ENCODE measurements at regions not wholly inside any gene's neighbourhood (a gene's known extent, or its start where the extent isn't known, plus 50 kb on each side); places are given as distances from the start of the nearest gene placed in this dataset.

DNA sequence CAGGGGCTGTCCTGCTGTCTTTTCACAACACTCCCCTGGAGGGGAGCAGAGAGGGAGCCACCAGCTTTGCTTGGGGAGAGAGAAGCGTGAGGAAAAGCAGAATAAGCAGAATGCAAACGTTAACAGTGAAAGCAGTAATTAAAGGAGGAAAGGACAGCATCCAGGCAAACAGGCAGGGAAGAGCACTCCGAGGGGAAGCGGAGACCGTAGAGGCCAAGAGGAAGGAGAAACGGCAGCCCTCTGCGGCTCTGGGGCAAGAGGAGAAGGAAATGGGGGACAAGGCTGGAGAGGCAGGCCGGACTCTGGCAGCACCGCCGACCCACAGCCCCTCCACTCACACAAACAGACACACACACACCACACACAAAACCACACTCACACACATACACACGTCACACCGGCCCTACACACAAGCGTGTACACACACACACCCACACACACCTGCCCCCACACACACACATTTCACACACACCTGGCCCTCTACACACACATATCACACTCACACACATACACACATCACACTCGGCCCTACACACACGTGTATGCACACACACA lies 449.8 kb downstream of the SOX6 start:
- WGBS, 2 donors (ENCODE audit: low coverage in 1 of 2), result 83 to 95% methylated on average over 10 to 15 of the region's 15 CpGs
- H3K4me1 ChIP-seq, result peaks cover 0 to 2% (median 0%) of the 10 kb centered on the region in 3 donors
- H3K4me3 ChIP-seq, result no peak overlapping the region
- no peaks in the 10 kb centered on the region for H3K36me3 ChIP-seq
- H3K27ac ChIP-seq, result no peak overlapping the region
- no peaks in the 10 kb centered on the region for H3K9me3 ChIP-seq
- H3K27me3 ChIP-seq, result no peaks in the 10 kb centered on the region
- no peak for TF ChIP-seq EP300 (IDR thresholded peaks at IDR 0.05)
- TF ChIP-seq, protein P1, sequence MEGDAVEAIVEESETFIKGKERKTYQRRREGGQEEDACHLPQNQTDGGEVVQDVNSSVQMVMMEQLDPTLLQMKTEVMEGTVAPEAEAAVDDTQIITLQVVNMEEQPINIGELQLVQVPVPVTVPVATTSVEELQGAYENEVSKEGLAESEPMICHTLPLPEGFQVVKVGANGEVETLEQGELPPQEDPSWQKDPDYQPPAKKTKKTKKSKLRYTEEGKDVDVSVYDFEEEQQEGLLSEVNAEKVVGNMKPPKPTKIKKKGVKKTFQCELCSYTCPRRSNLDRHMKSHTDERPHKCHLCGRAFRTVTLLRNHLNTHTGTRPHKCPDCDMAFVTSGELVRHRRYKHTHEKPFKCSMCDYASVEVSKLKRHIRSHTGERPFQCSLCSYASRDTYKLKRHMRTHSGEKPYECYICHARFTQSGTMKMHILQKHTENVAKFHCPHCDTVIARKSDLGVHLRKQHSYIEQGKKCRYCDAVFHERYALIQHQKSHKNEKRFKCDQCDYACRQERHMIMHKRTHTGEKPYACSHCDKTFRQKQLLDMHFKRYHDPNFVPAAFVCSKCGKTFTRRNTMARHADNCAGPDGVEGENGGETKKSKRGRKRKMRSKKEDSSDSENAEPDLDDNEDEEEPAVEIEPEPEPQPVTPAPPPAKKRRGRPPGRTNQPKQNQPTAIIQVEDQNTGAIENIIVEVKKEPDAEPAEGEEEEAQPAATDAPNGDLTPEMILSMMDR (IDR thresholded peaks at IDR 0.05), result no peak
- TF ChIP-seq POLR2A (IDR thresholded peaks at IDR 0.05), result no peak
- no peak for TF ChIP-seq POLR2AphosphoS5 (IDR thresholded peaks at IDR 0.05)
- no peak for ATAC-seq

DNA sequence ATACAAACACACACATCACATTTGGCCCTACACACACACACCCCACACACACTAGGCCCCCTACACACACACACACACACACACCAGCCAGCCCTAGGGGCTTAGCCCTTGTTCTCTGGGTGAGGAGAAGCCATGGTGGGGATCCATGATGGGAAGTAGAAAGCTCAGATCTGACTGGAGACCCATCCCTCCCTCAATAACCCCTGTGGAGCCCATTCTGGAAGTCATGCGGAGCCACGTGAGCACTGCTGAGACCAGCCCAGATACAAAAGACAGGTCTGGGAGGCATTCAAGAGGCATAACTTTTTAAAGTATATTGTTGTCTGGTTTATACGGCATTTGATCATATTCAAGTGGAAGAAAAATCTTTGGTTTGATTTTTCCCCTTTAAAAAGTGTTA lies 448.5 kb downstream of the SOX6 start:
- TF ChIP-seq, protein P1 (IDR thresholded peaks at IDR 0.05), result no peak
- TF ChIP-seq EP300 (IDR thresholded peaks at IDR 0.05), result no peak
- no peak for TF ChIP-seq POLR2AphosphoS5 (IDR thresholded peaks at IDR 0.05)
- TF ChIP-seq POLR2A (IDR thresholded peaks at IDR 0.05), result no peak
- H3K4me1 ChIP-seq, result peaks cover 0 to 13% (median 0%) of the 10 kb centered on the region in 3 donors
- ATAC-seq, result no peak
- H3K4me3 ChIP-seq, result no peak overlapping the region
- no peaks in the 10 kb centered on the region for H3K36me3 ChIP-seq
- no peaks in the 10 kb centered on the region for H3K9me3 ChIP-seq
- no peaks in the 10 kb centered on the region for H3K27me3 ChIP-seq
- no peak overlapping the region for H3K27ac ChIP-seq
- 87 to 100% methylated on average over 3 of the region's 3 CpGs for WGBS, 2 donors (ENCODE audit: low coverage in 1 of 2)

DNA sequence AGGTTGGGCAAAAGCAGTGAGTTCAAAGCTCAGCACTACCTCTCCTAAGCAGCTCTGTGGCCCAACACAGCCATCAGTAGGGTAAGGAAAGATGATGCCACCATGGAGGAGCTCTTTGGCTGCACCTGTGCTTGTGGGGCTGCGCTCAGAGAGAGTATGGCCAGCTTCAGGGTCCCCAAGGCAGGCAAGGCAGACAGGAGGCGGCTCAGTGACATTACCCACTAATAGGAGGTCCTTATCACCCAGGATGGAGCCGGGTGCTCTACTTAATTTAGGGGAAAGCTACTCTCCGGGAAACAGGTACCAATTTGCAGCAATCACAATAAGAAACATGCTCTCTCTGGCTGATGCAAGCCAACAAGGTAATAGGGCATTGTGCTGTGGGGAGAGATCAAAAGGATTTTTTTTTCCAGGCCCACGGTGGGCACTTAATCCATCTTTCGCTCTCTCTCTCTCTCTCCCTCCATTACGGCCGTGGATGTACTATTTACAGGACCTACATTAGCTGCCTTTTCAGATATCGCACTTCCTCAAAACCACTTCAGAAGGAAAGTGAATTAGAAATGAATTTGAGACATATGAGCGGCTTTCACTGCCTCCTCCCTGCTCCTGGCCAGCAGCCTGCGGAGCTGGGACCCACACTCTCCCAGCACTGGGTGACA lies 446.3 kb downstream of the SOX6 start:
- Histone ChIP-seq H3K4me3 (no peak overlapping the region), H3K27ac (no peak overlapping the region), H3K36me3 (no peaks in the 10 kb centered on the region), H3K9me3 (no peaks in the 10 kb centered on the region), H3K27me3 (no peaks in the 10 kb centered on the region), H3K4me1 (peaks cover 0 to 27% (median 0%) of the 10 kb centered on the region in 3 donors)
- TF ChIP-seq POLR2A (IDR thresholded peaks at IDR 0.05) (no peak), POLR2AphosphoS5 (IDR thresholded peaks at IDR 0.05) (no peak), EP300 (IDR thresholded peaks at IDR 0.05) (no peak)
- TF ChIP-seq, protein P1 (IDR thresholded peaks at IDR 0.05), result no peak
- ATAC-seq, result no peak
- WGBS, 2 donors (ENCODE audit: low coverage in 1 of 2), result 88 to 89% methylated on average over 6 to 7 of the region's 11 CpGs

DNA sequence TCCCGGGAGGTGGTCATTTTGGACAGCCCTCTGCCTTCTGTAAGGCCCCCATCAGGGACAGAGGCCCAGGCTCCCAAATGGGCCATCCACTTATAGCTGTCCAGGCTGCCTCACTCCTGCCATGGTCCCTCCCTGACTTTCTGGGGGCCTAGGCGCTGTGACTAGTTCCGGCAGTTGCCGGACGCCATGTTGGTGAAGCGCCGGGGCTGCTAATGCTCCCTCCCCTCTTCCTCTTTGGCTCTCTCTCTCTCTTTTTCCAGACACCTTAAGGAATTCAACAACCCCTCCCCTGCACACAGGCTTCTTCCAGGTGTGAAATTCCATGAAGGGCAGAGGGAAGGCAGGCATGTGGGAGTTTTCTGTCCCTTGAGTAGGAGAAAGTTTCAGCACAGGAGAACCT lies 445.6 kb downstream of the SOX6 start:
- H3K27ac ChIP-seq, result no peak overlapping the region
- H3K4me1 ChIP-seq, result peaks cover 0 to 27% (median 0%) of the 10 kb centered on the region in 3 donors
- no peaks in the 10 kb centered on the region for H3K27me3 ChIP-seq
- no peaks in the 10 kb centered on the region for H3K9me3 ChIP-seq
- H3K36me3 ChIP-seq, result no peaks in the 10 kb centered on the region
- TF ChIP-seq, protein P1 (IDR thresholded peaks at IDR 0.05), result no peak
- TF ChIP-seq POLR2AphosphoS5 (IDR thresholded peaks at IDR 0.05) (no peak), EP300 (IDR thresholded peaks at IDR 0.05) (no peak)
- WGBS, 2 donors (ENCODE audit: low coverage in 1 of 2), result 93 to 100% methylated on average over 1 to 3 of the region's 7 CpGs
- ATAC-seq, result no peak
- H3K4me3 ChIP-seq, result no peak overlapping the region
